ENCODE measurements at regions not wholly inside any gene's neighbourhood (a gene's known extent, or its start where the extent isn't known, plus 50 kb on each side); places are given as distances from the start of the nearest gene placed in this dataset.

- TF ChIP-seq CTCF (IDR thresholded peaks at IDR 0.05; ENCODE audit: insufficient read depth, low read length) = no peak
- no peak for DNase-seq (ENCODE audit: low read depth)
- no peak overlapping the region for H3K4me3 ChIP-seq (ENCODE audit: low read depth, low read length)
These were observed 369.8 kb downstream of the AACS start for GRCh38 chr12:125434936-125435443.

- DNase-seq (ENCODE audit: low read depth) = no peak
- H3K4me3 ChIP-seq (ENCODE audit: low read depth, low read length) = no peak overlapping the region
- no peak for TF ChIP-seq CTCF (IDR thresholded peaks at IDR 0.05; ENCODE audit: insufficient read depth, low read length)
These were observed 370.6 kb downstream of the AACS start for GRCh38 chr12:125435871-125436270.

- H3K4me3 ChIP-seq (ENCODE audit: low read depth, low read length) = no peak overlapping the region
- TF ChIP-seq CTCF (IDR thresholded peaks at IDR 0.05; ENCODE audit: insufficient read depth, low read length) = no peak
- DNase-seq (ENCODE audit: low read depth) = no peak
These were observed 371.5 kb downstream of the AACS start for GRCh38 chr12:125436686-125437085.

- no peak for DNase-seq (ENCODE audit: low read depth)
- no peak for TF ChIP-seq CTCF (IDR thresholded peaks at IDR 0.05; ENCODE audit: insufficient read depth, low read length)
- H3K4me3 ChIP-seq (ENCODE audit: low read depth, low read length) = no peak overlapping the region
These were observed 375.2 kb downstream of the AACS start for GRCh38 chr12:125440399-125440798.

GRCh38 chr12:125443341-125443740, 378.1 kb downstream of the AACS start:
- no peak for TF ChIP-seq CTCF (IDR thresholded peaks at IDR 0.05; ENCODE audit: insufficient read depth, low read length)
- H3K4me3 ChIP-seq (ENCODE audit: low read depth, low read length) = no peak overlapping the region
- no peak for DNase-seq (ENCODE audit: low read depth)

- no peak for DNase-seq (ENCODE audit: low read depth)
- TF ChIP-seq CTCF (IDR thresholded peaks at IDR 0.05; ENCODE audit: insufficient read depth, low read length) = no peak
These were observed 386.2 kb downstream of the AACS start for GRCh38 chr12:125451408-125451807.

GRCh38 chr12:125453751-125454150, 388.5 kb downstream of the AACS start:
- no peak for TF ChIP-seq CTCF (IDR thresholded peaks at IDR 0.05; ENCODE audit: insufficient read depth, low read length)
- no peak overlapping the region for H3K4me3 ChIP-seq (ENCODE audit: low read depth, low read length)
- no peak for DNase-seq (ENCODE audit: low read depth)

More at GRCh38 chr12:125451408-125451807, 386.2 kb downstream of the AACS start:
- H3K4me3 ChIP-seq (ENCODE audit: low read depth, low read length) = no peak overlapping the region

Data from fibroblast of the aortic adventitia (primary cell).